Trophoblast cell (in vitro differentiated cells and primary cell): ENCODE measurements at regions not wholly inside any gene's neighbourhood (a gene's known extent, or its start where the extent isn't known, plus 50 kb on each side); places are given as distances from the start of the nearest gene placed in this dataset.
"Not testable (repeated sequence)": the region's sequence is repeated elsewhere in the genome, so short reads cannot be mapped to it uniquely, and the experiment has no call there.

ENCODE experiments used
- DNase-seq, 2 donors: peaks; one replicate each; pipeline ENCODE4 v3.0.0-alpha.2; 2016
- H2AFZ ChIP-seq: 2 replicates; pipeline ENCODE4 v1.6.1; 2013; ENCODE audit warnings: low read length, moderate library complexity, mild to moderate bottlenecking; ENCODE audit not compliant: insufficient read depth, poor library complexity
- H2AK5ac ChIP-seq: 2 replicates; pipeline ENCODE4 v1.6.1; 2013; ENCODE audit warnings: mild to moderate bottlenecking, low read length
- H2BK120ac ChIP-seq: 2 replicates; pipeline ENCODE4 v1.6.1; 2013; ENCODE audit warnings: low read length, mild to moderate bottlenecking, moderate library complexity; ENCODE audit not compliant: insufficient read depth, poor library complexity
- H2BK12ac ChIP-seq: 2 replicates; pipeline ENCODE4 v1.6.1; 2013; ENCODE audit warnings: mild to moderate bottlenecking, low read length, moderate library complexity
- H2BK5ac ChIP-seq: 2 replicates; pipeline ENCODE4 v1.6.1; 2013; ENCODE audit warnings: low read length, low read depth, moderate library complexity, mild to moderate bottlenecking; ENCODE audit not compliant: poor library complexity
- H3K14ac ChIP-seq: 2 replicates; pipeline ENCODE4 v1.6.1; 2013; ENCODE audit warnings: mild to moderate bottlenecking, low read length
- H3K18ac ChIP-seq: 2 replicates; pipeline ENCODE4 v1.6.1; 2013; ENCODE audit warnings: mild to moderate bottlenecking, low read length
- H3K23ac ChIP-seq: 2 replicates; pipeline ENCODE4 v1.6.1; 2013; ENCODE audit warnings: low read length
- H3K27ac ChIP-seq: 2 replicates; pipeline ENCODE4 v1.5.1; 2013; ENCODE audit warnings: low read depth, mild to moderate bottlenecking, inconsistent platforms, low read length, moderate library complexity
- H3K27me3 ChIP-seq: 2 replicates; pipeline ENCODE4 v1.6.1; 2013; ENCODE audit warnings: inconsistent platforms, mild to moderate bottlenecking, low read length, moderate library complexity; ENCODE audit not compliant: insufficient read depth
- H3K36me3 ChIP-seq, 2 experiments: 1 replicate in 1 of 2; 2 replicates in 1 of 2; pipeline ENCODE4 v1.6.1; 2013; ENCODE audit warnings: low read length in 2 of 2, mild to moderate bottlenecking in 2 of 2, moderate library complexity in 1 of 2; ENCODE audit not compliant: insufficient read depth in 2 of 2, control insufficient read depth in 1 of 2
- H3K4ac ChIP-seq: 2 replicates; pipeline ENCODE4 v1.6.1; 2013; ENCODE audit warnings: low read depth, mild to moderate bottlenecking, low read length, moderate library complexity
- H3K4me1 ChIP-seq, 2 experiments: 1 replicate in 1 of 2; 2 replicates in 1 of 2; pipeline ENCODE4 v1.6.1; 2013; ENCODE audit warnings: low read length in 2 of 2, mild to moderate bottlenecking in 2 of 2, moderate library complexity in 1 of 2; ENCODE audit not compliant: insufficient read depth in 2 of 2, control insufficient read depth in 1 of 2
- H3K4me2 ChIP-seq: 2 replicates; pipeline ENCODE4 v1.6.1; 2013; ENCODE audit warnings: inconsistent platforms, mild to moderate bottlenecking, low read length, moderate library complexity
- H3K4me3 ChIP-seq: 2 replicates; pipeline ENCODE4 v1.5.1; 2013; ENCODE audit warnings: mild to moderate bottlenecking, low read depth, low read length, inconsistent platforms
- H3K79me1 ChIP-seq: one replicate; pipeline ENCODE4 v1.6.1; 2013; ENCODE audit warnings: low read length
- H3K79me2 ChIP-seq: 2 replicates; pipeline ENCODE4 v1.6.1; 2013; ENCODE audit warnings: low read length, mild to moderate bottlenecking; ENCODE audit not compliant: control insufficient read depth, insufficient read depth, poor library complexity
- H3K9ac ChIP-seq: 2 replicates; pipeline ENCODE4 v1.6.1; 2013; ENCODE audit warnings: mild to moderate bottlenecking, low read length
- H3K9me3 ChIP-seq: 2 replicates; pipeline ENCODE4 v1.6.1; 2013; ENCODE audit warnings: low read depth, mild to moderate bottlenecking, control low read depth, inconsistent platforms, low read length; ENCODE audit not compliant: insufficient read depth
- H4K12ac ChIP-seq: 2 replicates; pipeline ENCODE4 v1.6.1; 2013; ENCODE audit warnings: low read depth, mild to moderate bottlenecking, low read length, moderate library complexity
- H4K8ac ChIP-seq: 2 replicates; pipeline ENCODE4 v1.6.1; 2013; ENCODE audit warnings: low read depth, mild to moderate bottlenecking, low read length, moderate library complexity
- H4K91ac ChIP-seq: one replicate; pipeline ENCODE4 v1.6.1; 2013; ENCODE audit warnings: low read depth, mild to moderate bottlenecking, low read length, moderate library complexity
- WGBS: extraction: QIAGEN DNeasy Blood & Tissue Kit; methylation state at CpG from one replicate; pipeline ENCODE4 v1.1.7; 2013; ENCODE audit warnings: missing lambda C conversion rate; ENCODE audit not compliant: insufficient read length, insufficient coverage; ENCODE audit errors: extremely low coverage; 5-methylcytosine and 5-hydroxymethylcytosine counted together

- no peak overlapping the region for H3K4me3 ChIP-seq
- H3K4me2 ChIP-seq = no peak overlapping the region
- no peak overlapping the region for H2AFZ ChIP-seq
- H3K79me2 ChIP-seq = no peaks in the 10 kb centered on the region
- no peak overlapping the region for H3K14ac ChIP-seq
- H3K23ac ChIP-seq = no peak overlapping the region
- H3K9ac ChIP-seq = no peak overlapping the region
- no peak overlapping the region for H3K4ac ChIP-seq
- no peak overlapping the region for H4K12ac ChIP-seq
- no peak overlapping the region for H2AK5ac ChIP-seq
- no peak overlapping the region for H2BK5ac ChIP-seq
- DNase-seq = no peak
- no peak overlapping the region for H4K8ac ChIP-seq
- H3K27me3 ChIP-seq = no peaks in the 10 kb centered on the region
- H3K4me1 ChIP-seq = peaks cover 0 to 2% of the 10 kb centered on the region in 2 experiments
- no CpG with 5 or more reads among the region's 2 CpGs for WGBS
- H2BK120ac ChIP-seq = no peak overlapping the region
- H2BK12ac ChIP-seq = no peak overlapping the region
- no peak overlapping the region for H3K18ac ChIP-seq
- H3K79me1 ChIP-seq = peaks cover 2% of the 10 kb centered on the region
- no peak overlapping the region for H4K91ac ChIP-seq
- no peaks in the 10 kb centered on the region for H3K36me3 ChIP-seq
- no peak overlapping the region for H3K27ac ChIP-seq
- H3K9me3 ChIP-seq = no peaks in the 10 kb centered on the region
Observed at GRCh38 chr11:128151338-128151737, 436.0 kb downstream of the ETS1 start.

GRCh38 chr11:128148208-128148607, 439.1 kb downstream of the ETS1 start:
- Histone ChIP-seq H3K9me3 (no peaks in the 10 kb centered on the region), H2BK5ac (no peak overlapping the region), H3K4me3 (no peak overlapping the region), H3K79me2 (no peaks in the 10 kb centered on the region), H3K79me1 (no peaks in the 10 kb centered on the region), H3K4ac (no peak overlapping the region), H4K12ac (no peak overlapping the region), H3K9ac (no peak overlapping the region), H3K18ac (no peak overlapping the region), H2BK12ac (no peak overlapping the region), H3K36me3 (no peaks in the 10 kb centered on the region), H3K4me1 (no peaks in the 10 kb centered on the region), H4K8ac (no peak overlapping the region), H2AK5ac (no peak overlapping the region), H3K27me3 (no peaks in the 10 kb centered on the region), H4K91ac (no peak overlapping the region), H2BK120ac (no peak overlapping the region), H3K4me2 (no peak overlapping the region), H2AFZ (no peak overlapping the region), H3K14ac (no peak overlapping the region), H3K27ac (no peak overlapping the region), H3K23ac (no peak overlapping the region)
- DNase-seq = no peak
- WGBS = no CpG with 5 or more reads among the region's 6 CpGs

- Histone ChIP-seq H3K4ac (no peak overlapping the region), H3K27ac (no peak overlapping the region), H3K18ac (no peak overlapping the region), H3K9me3 (no peaks in the 10 kb centered on the region), H2BK120ac (no peak overlapping the region), H2AFZ (no peak overlapping the region), H3K4me1 (no peaks in the 10 kb centered on the region), H4K12ac (no peak overlapping the region), H3K79me2 (no peaks in the 10 kb centered on the region), H3K4me3 (no peak overlapping the region), H2BK5ac (no peak overlapping the region), H2BK12ac (no peak overlapping the region), H3K14ac (no peak overlapping the region), H2AK5ac (no peak overlapping the region), H3K36me3 (no peaks in the 10 kb centered on the region), H3K27me3 (no peaks in the 10 kb centered on the region), H3K23ac (no peak overlapping the region), H4K8ac (no peak overlapping the region), H4K91ac (no peak overlapping the region), H3K4me2 (no peak overlapping the region), H3K9ac (no peak overlapping the region), H3K79me1 (no peaks in the 10 kb centered on the region)
- no CpG with 5 or more reads among the region's 5 CpGs for WGBS
- DNase-seq = no peak
Observed at GRCh38 chr11:128146926-128147605, 440.3 kb downstream of the ETS1 start.

GRCh38 chr11:128140293-128140692, 447.1 kb downstream of the ETS1 start:
- H3K27me3 ChIP-seq, H3K4me3 ChIP-seq, H2AFZ ChIP-seq, H3K9ac ChIP-seq, H2BK120ac ChIP-seq, H3K9me3 ChIP-seq, H4K12ac ChIP-seq, H3K4me1 ChIP-seq, DNase-seq, H4K91ac ChIP-seq, H3K4ac ChIP-seq, H2AK5ac ChIP-seq, H3K18ac ChIP-seq, H2BK5ac ChIP-seq, H3K79me2 ChIP-seq, H3K79me1 ChIP-seq, H3K23ac ChIP-seq, H3K4me2 ChIP-seq, H3K36me3 ChIP-seq, H3K14ac ChIP-seq, H2BK12ac ChIP-seq, H3K27ac ChIP-seq, H4K8ac ChIP-seq: not testable (repeated sequence)
- no CpG with 5 or more reads among the region's 6 CpGs for WGBS
